ENCODE measurements at regions not wholly inside any gene's neighbourhood (a gene's known extent, or its start where the extent isn't known, plus 50 kb on each side); places are given as distances from the start of the nearest gene placed in this dataset.

DNA sequence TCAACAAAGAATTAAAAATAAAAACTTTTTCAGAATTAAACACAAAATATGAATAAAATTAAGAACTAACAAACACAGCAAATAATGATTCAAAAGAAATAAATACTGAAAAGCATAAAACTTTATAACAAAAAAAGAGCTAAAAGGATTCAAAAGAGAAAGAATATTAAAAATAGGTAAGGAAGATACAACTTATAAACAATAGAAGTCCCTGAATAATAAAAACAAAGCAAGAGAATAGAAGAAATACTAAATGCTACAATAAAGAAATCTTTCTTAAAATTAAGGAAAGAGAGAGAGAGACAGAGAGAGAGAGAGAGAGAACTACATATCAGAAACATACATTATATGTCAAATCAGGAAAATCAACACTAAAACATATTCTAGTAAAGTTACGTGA, 619.9 kb upstream of the SLIT2 start:
- TF ChIP-seq, protein P1, sequence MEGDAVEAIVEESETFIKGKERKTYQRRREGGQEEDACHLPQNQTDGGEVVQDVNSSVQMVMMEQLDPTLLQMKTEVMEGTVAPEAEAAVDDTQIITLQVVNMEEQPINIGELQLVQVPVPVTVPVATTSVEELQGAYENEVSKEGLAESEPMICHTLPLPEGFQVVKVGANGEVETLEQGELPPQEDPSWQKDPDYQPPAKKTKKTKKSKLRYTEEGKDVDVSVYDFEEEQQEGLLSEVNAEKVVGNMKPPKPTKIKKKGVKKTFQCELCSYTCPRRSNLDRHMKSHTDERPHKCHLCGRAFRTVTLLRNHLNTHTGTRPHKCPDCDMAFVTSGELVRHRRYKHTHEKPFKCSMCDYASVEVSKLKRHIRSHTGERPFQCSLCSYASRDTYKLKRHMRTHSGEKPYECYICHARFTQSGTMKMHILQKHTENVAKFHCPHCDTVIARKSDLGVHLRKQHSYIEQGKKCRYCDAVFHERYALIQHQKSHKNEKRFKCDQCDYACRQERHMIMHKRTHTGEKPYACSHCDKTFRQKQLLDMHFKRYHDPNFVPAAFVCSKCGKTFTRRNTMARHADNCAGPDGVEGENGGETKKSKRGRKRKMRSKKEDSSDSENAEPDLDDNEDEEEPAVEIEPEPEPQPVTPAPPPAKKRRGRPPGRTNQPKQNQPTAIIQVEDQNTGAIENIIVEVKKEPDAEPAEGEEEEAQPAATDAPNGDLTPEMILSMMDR (IDR thresholded peaks at IDR 0.05) = no peak
- TF ChIP-seq POLR2A (IDR thresholded peaks at IDR 0.05) = no peak
- TF ChIP-seq EP300 (IDR thresholded peaks at IDR 0.05) = no peak
